ENCODE measurements at regions not wholly inside any gene's neighbourhood (a gene's known extent, or its start where the extent isn't known, plus 50 kb on each side); places are given as distances from the start of the nearest gene placed in this dataset.

- TF ChIP-seq CTCF (conservative IDR thresholded peaks at IDR 0.05; ENCODE audit: low read length) (no peak), EZH2phosphoT487 (IDR thresholded peaks at IDR 0.05; ENCODE audit: borderline replicate concordance) (no peak)
Measured at GRCh38 chr2:7449298-7449697, 532.1 kb downstream of the RNF144A start.

All from Loucy (cell line).